SK-N-MC (cell line): ENCODE measurements at regions not wholly inside any gene's neighbourhood (a gene's known extent, or its start where the extent isn't known, plus 50 kb on each side); places are given as distances from the start of the nearest gene placed in this dataset.

Experiments
- EZH2 ChIP-seq: fragments of 200-600 bp; sonication (generic); IDR thresholded peaks from one replicate; pipeline ENCODE4 v1.6.1; 2017; ENCODE audit warnings: antibody characterized with exemption
- POLR2AphosphoS5 ChIP-seq: IDR thresholded peaks from 2 replicates; pipeline ENCODE4 v1.6.1; 2012; ENCODE audit warnings: mild to moderate bottlenecking, low read depth, low read length, borderline replicate concordance

- TF ChIP-seq POLR2AphosphoS5, result no peak
- no peak for TF ChIP-seq EZH2
These were observed 370.4 kb upstream of the CBLB start for GRCh38 chr3:106239195-106239697.
